Keratinocyte (primary cell): ENCODE measurements at regions not wholly inside any gene's neighbourhood (a gene's known extent, or its start where the extent isn't known, plus 50 kb on each side); places are given as distances from the start of the nearest gene placed in this dataset.

Experiments used
- CTCF ChIP-seq, 3 experiments: IDR thresholded peaks in 1 of 3; conservative IDR thresholded peaks in 1 of 3; optimal IDR thresholded peaks in 1 of 3; 2 replicates in 2 of 3; 3 replicates in 1 of 3; pipeline versions ENCODE3 to v1.5.1; 2011; ENCODE audit warnings: low read length in 3 of 3, mild to moderate bottlenecking in 3 of 3, moderate library complexity in 2 of 3, control low read depth in 1 of 3, inconsistent platforms in 1 of 3; ENCODE audit not compliant: insufficient read depth in 2 of 3; ENCODE audit errors: extremely low read depth in 1 of 3
- EZH2 ChIP-seq: IDR thresholded peaks from one replicate; pipeline ENCODE4 v1.6.1; 2012; ENCODE audit warnings: inconsistent platforms, mild to moderate bottlenecking, low read length, moderate library complexity

GRCh38 chr20:39855799-39856198 is 833.2 kb downstream of the MAFB start:
- no peak for TF ChIP-seq CTCF (optimal IDR thresholded peaks at IDR 0.05 in 1 of 3, IDR thresholded peaks at IDR 0.05 in 1 of 3, conservative IDR thresholded peaks at IDR 0.05 in 1 of 3; ENCODE audit: extremely low read depth in 1 of 3, insufficient read depth in 2 of 3, low read length in 3 of 3)
- no peak for TF ChIP-seq EZH2
